BLaER1 treated with 17β-estradiol and CSF1 and Interleukin-3, amounts not matched to agents 10 nM and 100 nM (cell line): ENCODE measurements at regions not wholly inside any gene's neighbourhood (a gene's known extent, or its start where the extent isn't known, plus 50 kb on each side); places are given as distances from the start of the nearest gene placed in this dataset.

ENCODE experiments used
- H3K27ac ChIP-seq, 11 experiments: shearing (Covaris generic); formaldehyde crosslinking; 2 replicates each; pipeline ENCODE4 v1.8.1; 2022
- H3K27me3 ChIP-seq, 11 experiments: shearing (Covaris generic); formaldehyde crosslinking; 2 replicates each; pipeline ENCODE4 v1.8.1; 2022
- H3K36me3 ChIP-seq, 11 experiments: shearing (Covaris generic); formaldehyde crosslinking; 2 replicates each; pipeline ENCODE4 v1.8.1; 2022
- H3K4me1 ChIP-seq, 10 experiments: shearing (Covaris generic); formaldehyde crosslinking; 2 replicates each; pipeline ENCODE4 v1.8.1; 2022
- H3K4me2 ChIP-seq, 11 experiments: shearing (Covaris generic); formaldehyde crosslinking; 2 replicates each; pipeline ENCODE4 v1.8.1; 2022
- H3K4me3 ChIP-seq, 10 experiments: shearing (Covaris generic); formaldehyde crosslinking; 2 replicates each; pipeline ENCODE4 v1.8.1; 2022
- H3K9ac ChIP-seq, 11 experiments: shearing (Covaris generic); formaldehyde crosslinking; 2 replicates each; pipeline ENCODE4 v1.8.1; 2022
- H3K9me3 ChIP-seq, 11 experiments: shearing (Covaris generic); formaldehyde crosslinking; replicated peaks in 1 of 11; 2 replicates each; pipeline ENCODE4 v1.8.1; 2022
- H4K20me1 ChIP-seq, 11 experiments: shearing (Covaris generic); formaldehyde crosslinking; 2 replicates each; pipeline ENCODE4 v1.8.1; 2022
- Cebpa-rat ChIP-seq, 11 experiments: shearing (Covaris generic); IDR thresholded peaks; 2 replicates each; pipeline ENCODE4 v1.8.1; 2022

DNA sequence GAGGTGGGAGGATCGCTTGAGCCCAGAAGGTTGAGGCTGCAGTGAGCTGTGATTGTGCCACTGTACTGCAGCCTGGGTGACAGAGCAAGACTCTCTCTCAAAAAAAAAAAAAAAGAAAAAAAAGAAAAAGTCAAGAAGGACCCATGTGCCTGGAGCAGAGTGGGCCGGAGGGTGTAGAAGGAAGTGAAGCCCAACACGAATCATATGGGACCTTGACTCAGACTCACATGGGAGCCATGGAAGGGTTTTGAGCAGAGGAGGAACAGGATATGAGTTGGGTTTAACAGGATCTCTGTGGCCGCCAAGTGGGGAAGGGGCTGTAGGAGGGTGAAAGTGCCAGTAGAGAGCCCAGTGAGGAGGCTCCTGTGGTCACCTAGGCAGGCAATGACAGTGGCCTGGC is 165.4 kb downstream of the PHETA1 start:
- no peaks in the 10 kb centered on the region for H3K9me3 ChIP-seq
- H3K27ac ChIP-seq = no peak overlapping the region
- no peaks in the 10 kb centered on the region for H3K36me3 ChIP-seq
- no peak overlapping the region for H3K9ac ChIP-seq
- no peak for TF ChIP-seq Cebpa-rat (IDR thresholded peaks at IDR 0.05)
- no peak overlapping the region for H3K4me3 ChIP-seq
- no peaks in the 10 kb centered on the region for H3K27me3 ChIP-seq
- peak overlapping the region in 2 of 11 experiments; percentile 27 to 55; a peak in 4 of 22 replicates for H3K4me2 ChIP-seq
- H3K4me1 ChIP-seq = peaks cover 0 to 16% (median 0%) of the 10 kb centered on the region in 10 experiments; a peak in 2 of 20 replicates
- H4K20me1 ChIP-seq = no peaks in the 10 kb centered on the region; a peak in 2 of 22 replicates

DNA sequence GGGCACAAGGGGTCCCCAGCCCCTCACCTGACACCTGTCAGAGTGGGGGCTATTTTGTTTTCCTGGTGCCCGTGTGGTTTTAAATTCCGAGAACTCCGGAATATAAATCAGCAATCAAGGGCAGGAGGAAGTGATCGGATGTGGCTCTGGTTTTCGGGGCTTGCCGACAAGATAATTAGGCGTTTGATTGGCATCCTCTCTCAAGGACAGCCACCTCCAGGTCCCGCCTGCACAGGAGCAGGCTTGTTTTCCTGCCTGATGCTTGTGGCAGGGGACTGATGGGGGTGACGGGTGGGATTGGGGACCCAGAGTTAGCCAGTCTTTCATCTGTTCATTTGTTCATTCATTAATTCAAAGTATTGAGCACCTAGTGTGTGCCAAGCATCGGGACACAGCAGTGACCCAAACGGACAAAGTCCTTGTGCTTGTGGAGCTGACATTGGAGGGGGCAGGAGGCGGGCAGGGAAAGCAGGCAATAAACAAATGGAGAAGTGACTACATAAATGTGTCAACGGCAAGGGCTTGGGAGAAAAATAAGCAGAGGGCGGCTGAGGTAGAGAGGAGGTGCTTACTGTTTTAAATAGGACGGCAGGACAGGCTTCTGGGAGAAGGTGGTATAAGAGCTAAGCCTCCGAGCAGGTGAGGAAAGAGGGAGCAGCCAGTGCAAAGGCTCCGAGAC is 166.5 kb downstream of the PHETA1 start:
- Histone ChIP-seq H3K36me3 (no peaks in the 10 kb centered on the region), H3K4me1 (peaks cover 0 to 17% (median 0%) of the 10 kb centered on the region in 10 experiments; a peak in 3 of 20 replicates), H3K9ac (no peak overlapping the region), H4K20me1 (no peaks in the 10 kb centered on the region; a peak in 2 of 22 replicates), H3K27ac (no peak overlapping the region), H3K4me2 (no peak overlapping the region; a peak in 2 of 22 replicates), H3K27me3 (no peaks in the 10 kb centered on the region), H3K9me3 (no peaks in the 10 kb centered on the region), H3K4me3 (no peak overlapping the region)
- no peak for TF ChIP-seq Cebpa-rat (IDR thresholded peaks at IDR 0.05)

DNA sequence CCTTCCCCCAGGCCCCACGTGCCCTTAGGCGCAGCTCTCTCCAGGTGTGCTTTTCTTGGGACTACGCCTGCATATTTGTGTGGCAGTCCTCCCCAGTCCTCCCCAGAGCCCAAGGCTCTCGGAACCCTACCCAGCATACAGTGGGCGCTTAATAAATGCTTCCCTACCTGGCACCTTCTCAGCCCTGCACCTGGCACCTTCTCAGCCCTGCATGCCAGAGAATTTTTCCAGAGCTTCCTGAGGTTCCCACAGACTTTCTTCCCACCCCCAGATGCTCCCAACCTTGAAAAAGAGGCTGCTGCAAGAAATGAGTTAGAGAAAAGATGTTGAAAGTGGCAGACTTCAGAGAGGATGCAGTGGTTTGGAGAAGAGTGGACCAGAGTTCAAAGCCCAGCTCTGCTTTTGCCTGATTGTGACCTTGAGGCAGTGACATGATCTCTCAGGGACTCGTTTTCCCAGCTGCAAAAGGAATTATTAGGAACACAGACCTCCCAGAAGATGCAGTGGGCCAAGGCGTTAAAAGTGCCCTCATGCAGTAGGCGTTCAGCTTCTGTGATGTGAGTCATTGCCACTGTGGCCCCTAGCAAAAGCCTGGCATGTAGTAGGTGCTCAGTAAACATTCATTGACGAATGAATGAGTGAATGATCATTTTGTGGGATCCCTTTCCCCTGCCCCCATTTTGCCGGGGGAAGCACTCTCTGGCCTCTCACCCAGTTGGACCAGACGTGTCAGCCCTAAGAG is 167.2 kb downstream of the PHETA1 start:
- Histone ChIP-seq H3K4me1 (peaks cover 0 to 24% (median 2%) of the 10 kb centered on the region in 10 experiments; a peak in 9 of 20 replicates), H3K36me3 (no peaks in the 10 kb centered on the region), H3K27me3 (no peaks in the 10 kb centered on the region), H3K27ac (no peak overlapping the region), H3K4me2 (no peak overlapping the region), H3K9me3 (no peaks in the 10 kb centered on the region), H4K20me1 (no peaks in the 10 kb centered on the region; a peak in 2 of 22 replicates), H3K4me3 (no peak overlapping the region), H3K9ac (no peak overlapping the region)
- TF ChIP-seq Cebpa-rat (IDR thresholded peaks at IDR 0.05) = no peak

DNA sequence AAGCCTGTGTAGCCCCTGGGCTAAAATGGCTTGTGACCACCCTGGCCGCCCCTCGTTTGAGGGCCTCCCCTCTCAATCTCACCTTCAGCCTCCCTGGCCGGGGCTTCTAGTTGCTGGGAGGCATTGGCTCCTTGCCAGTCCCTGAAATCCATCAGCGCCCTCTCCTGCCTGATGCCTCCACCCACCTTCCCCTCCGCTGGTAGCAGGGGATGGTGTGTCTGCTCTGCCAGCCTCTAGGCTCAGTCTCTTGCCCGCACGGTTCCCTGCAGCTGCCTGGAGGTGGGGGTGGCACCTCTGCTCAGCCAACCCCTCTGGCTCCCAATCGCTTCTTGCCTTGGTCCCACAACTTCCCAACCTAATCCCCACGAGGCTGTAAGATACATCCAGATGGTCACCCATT is 167.9 kb downstream of the PHETA1 start:
- no peaks in the 10 kb centered on the region for H3K27me3 ChIP-seq

DNA sequence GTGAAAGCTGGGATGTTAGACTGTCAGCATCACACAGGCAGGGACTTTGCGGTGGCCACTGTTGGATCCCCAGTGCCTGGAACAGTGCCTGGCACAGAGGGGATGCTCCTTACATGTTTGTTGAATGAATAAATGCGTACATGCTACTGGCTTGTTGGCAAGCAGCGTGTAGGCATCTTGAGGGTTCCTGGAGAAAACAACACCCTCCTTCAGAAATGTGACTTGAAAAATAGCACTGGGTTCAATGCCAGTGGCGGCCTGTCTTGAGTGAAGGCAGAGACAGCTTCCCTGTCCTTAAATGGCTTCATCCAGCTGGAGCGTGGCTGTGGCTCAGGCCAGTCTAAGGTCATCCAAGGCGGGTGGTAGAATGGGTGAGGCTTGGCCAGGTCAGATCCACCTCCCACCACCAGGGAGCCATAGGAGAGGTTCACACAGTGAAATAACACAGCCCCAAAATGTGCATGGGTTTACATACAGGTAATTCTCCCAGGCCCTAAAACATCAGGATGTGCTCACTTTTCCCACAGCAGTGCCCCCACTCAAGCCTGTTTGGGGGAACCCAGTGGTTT is 171.4 kb downstream of the PHETA1 start:
- no peak overlapping the region for H3K4me3 ChIP-seq
- TF ChIP-seq Cebpa-rat (IDR thresholded peaks at IDR 0.05) = no peak
- H3K27ac ChIP-seq = no peak overlapping the region

More for the DNA sequence above, 167.9 kb downstream of the PHETA1 start:
- Histone ChIP-seq H3K4me2 (no peak overlapping the region), H4K20me1 (no peaks in the 10 kb centered on the region; a peak in 2 of 22 replicates), H3K9me3 (no peaks in the 10 kb centered on the region), H3K27ac (no peak overlapping the region), H3K4me1 (peaks cover 0 to 30% (median 2%) of the 10 kb centered on the region in 10 experiments; a peak in 9 of 20 replicates), H3K36me3 (no peaks in the 10 kb centered on the region), H3K4me3 (no peak overlapping the region), H3K9ac (no peak overlapping the region)
- no peak for TF ChIP-seq Cebpa-rat (IDR thresholded peaks at IDR 0.05)

DNA sequence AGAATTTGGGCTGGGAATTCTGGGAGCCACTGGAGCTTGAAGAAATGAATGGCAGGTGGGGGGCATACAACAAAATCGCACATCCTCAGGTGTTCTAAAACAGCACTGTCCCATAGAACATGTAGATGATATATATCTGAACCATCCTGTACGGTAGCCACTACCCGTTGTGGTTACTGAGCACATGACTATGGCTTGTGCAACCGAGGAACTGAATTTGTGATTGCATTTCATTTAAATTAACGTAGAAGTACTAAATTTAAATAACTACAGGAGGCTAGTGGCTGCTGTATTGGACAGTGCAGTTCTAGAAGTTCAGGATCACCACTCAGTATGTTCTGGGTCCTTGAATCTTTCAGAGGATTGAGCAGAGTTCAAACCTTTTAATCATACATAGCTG is 172.4 kb downstream of the PHETA1 start:
- H3K27ac ChIP-seq = no peak overlapping the region
- H3K9me3 ChIP-seq = no peaks in the 10 kb centered on the region
- no peak overlapping the region for H3K4me3 ChIP-seq

More for the DNA sequence above, 171.4 kb downstream of the PHETA1 start:
- H3K36me3 ChIP-seq = no peaks in the 10 kb centered on the region
- no peak overlapping the region for H3K9ac ChIP-seq
- H3K4me1 ChIP-seq = peaks cover 0 to 17% (median 2%) of the 10 kb centered on the region in 10 experiments; a peak in 9 of 20 replicates
- H3K4me2 ChIP-seq = peak overlapping the region in 2 of 11 experiments; percentile 71 to 72; a peak in 2 of 22 replicates
- H4K20me1 ChIP-seq = no peaks in the 10 kb centered on the region; a peak in 2 of 22 replicates
- H3K9me3 ChIP-seq = no peaks in the 10 kb centered on the region
- H3K27me3 ChIP-seq = no peaks in the 10 kb centered on the region

DNA sequence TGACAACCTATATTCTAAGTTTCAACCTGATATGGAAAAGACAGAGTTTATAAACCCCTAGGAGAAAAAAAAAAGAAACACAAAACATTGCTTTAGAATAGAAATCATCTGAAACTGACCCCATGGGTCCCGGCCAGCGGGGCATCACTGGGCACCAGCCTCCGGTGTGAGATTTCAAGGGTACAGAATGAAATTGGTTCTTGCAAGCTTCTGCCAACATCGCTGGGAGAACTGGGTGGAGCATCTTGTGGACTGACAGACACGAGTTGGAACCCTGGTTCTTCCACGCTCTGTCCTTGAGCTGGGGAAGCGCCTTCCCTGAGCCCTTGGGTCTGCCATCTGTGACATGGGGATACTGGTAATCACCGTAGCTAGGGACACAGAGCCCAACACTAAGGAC is 173.6 kb downstream of the PHETA1 start:
- no peaks in the 10 kb centered on the region for H3K9me3 ChIP-seq
- H3K4me3 ChIP-seq = no peak overlapping the region
- H3K9ac ChIP-seq = no peak overlapping the region
- H3K36me3 ChIP-seq = no peaks in the 10 kb centered on the region
- H3K4me2 ChIP-seq = no peak overlapping the region
- H4K20me1 ChIP-seq = no peaks in the 10 kb centered on the region; a peak in 2 of 22 replicates
- H3K27me3 ChIP-seq = no peaks in the 10 kb centered on the region
- H3K27ac ChIP-seq = no peak overlapping the region
- H3K4me1 ChIP-seq = peaks cover 0 to 16% (median 2%) of the 10 kb centered on the region in 10 experiments; a peak in 9 of 20 replicates
- no peak for TF ChIP-seq Cebpa-rat (IDR thresholded peaks at IDR 0.05)

More for the DNA sequence above, 172.4 kb downstream of the PHETA1 start:
- Histone ChIP-seq H3K4me2 (peak overlapping the region in 5 of 11 experiments; percentile 9 to 72 (median 38); a peak in 8 of 22 replicates), H3K9ac (no peak overlapping the region), H3K4me1 (peaks cover 0 to 16% (median 2%) of the 10 kb centered on the region in 10 experiments; a peak in 9 of 20 replicates), H4K20me1 (no peaks in the 10 kb centered on the region; a peak in 2 of 22 replicates), H3K27me3 (no peaks in the 10 kb centered on the region), H3K36me3 (no peaks in the 10 kb centered on the region)
- no peak for TF ChIP-seq Cebpa-rat (IDR thresholded peaks at IDR 0.05)

DNA sequence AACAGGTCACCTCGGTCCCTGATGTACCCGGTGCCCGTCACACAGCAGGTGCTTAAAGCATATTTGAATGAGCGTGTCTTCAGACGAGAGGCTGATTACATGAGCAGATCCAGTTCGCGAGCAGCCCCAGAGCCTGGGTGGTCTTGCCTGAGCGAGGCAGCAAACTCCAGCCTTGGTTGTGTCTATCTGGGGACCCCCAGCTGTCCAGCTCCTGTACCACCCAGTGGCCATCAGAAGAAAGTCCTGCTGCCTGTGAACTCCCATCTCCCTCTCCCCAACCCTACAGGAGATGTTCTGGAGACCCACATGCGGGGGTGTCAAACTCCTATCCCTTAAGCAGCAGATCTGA is 174.2 kb downstream of the PHETA1 start:
- Histone ChIP-seq H3K4me1 (peaks cover 0 to 16% (median 2%) of the 10 kb centered on the region in 10 experiments; a peak in 9 of 20 replicates), H3K4me3 (no peak overlapping the region), H4K20me1 (no peaks in the 10 kb centered on the region), H3K36me3 (no peaks in the 10 kb centered on the region), H3K27me3 (no peaks in the 10 kb centered on the region), H3K9ac (no peak overlapping the region), H3K4me2 (no peak overlapping the region), H3K9me3 (0 out of 22 replicates have a peak, but pooled peaks cover 0 to 2% (median 0%) of the 10 kb centered on the region in 11 experiments), H3K27ac (no peak overlapping the region)
- no peak for TF ChIP-seq Cebpa-rat (IDR thresholded peaks at IDR 0.05)
